MM.1S (cell line): ENCODE measurements at regions not wholly inside any gene's neighbourhood (a gene's known extent, or its start where the extent isn't known, plus 50 kb on each side); places are given as distances from the start of the nearest gene placed in this dataset.

Experiments
- DNase-seq: peaks from one replicate; pipeline ENCODE4 v3.0.0-alpha.2; 2015
- H2AFZ ChIP-seq: fragments of 300-600 bp; sonication (generic); 2 replicates; pipeline ENCODE4 v1.6.0; 2016; ENCODE audit warnings: antibody characterized with exemption, low read length
- H3F3A ChIP-seq: fragments of 300-600 bp; sonication (generic); 2 replicates; pipeline ENCODE4 v1.6.1; 2016; ENCODE audit warnings: mild to moderate bottlenecking, antibody characterized with exemption, low read length, moderate library complexity, mixed read lengths; ENCODE audit not compliant: insufficient read depth
- H3K27ac ChIP-seq: fragments of 300-600 bp; sonication (generic); 2 replicates; pipeline ENCODE4 v1.5.1; 2016; ENCODE audit warnings: mild to moderate bottlenecking, low read length
- H3K27me3 ChIP-seq: fragments of 300-600 bp; sonication (generic); replicated peaks from 2 replicates; pipeline ENCODE4 v1.6.0; 2016; ENCODE audit warnings: low read length; ENCODE audit not compliant: insufficient read depth
- H3K36me3 ChIP-seq: fragments of 300-600 bp; sonication (generic); replicated peaks from 2 replicates; pipeline ENCODE4 v1.6.1; 2016; ENCODE audit warnings: mild to moderate bottlenecking, low read length, mixed read lengths; ENCODE audit not compliant: insufficient read depth
- H3K4me1 ChIP-seq: fragments of 300-600 bp; sonication (generic); 2 replicates; pipeline ENCODE4 v1.6.1; 2016; ENCODE audit warnings: low read length, mixed read lengths
- H3K4me2 ChIP-seq: fragments of 300-600 bp; sonication (generic); 2 replicates; pipeline ENCODE4 v1.6.0; 2016; ENCODE audit warnings: low read depth, low read length
- H3K4me3 ChIP-seq: fragments of 300-600 bp; sonication (generic); 2 replicates; pipeline ENCODE4 v1.5.1; 2016; ENCODE audit warnings: low read length, mixed read lengths
- H3K79me2 ChIP-seq: fragments of 300-600 bp; sonication (generic); 2 replicates; pipeline ENCODE4 v1.6.1; 2016; ENCODE audit warnings: mixed run types, low read length, mixed read lengths
- H3K9ac ChIP-seq: fragments of 300-600 bp; sonication (generic); 2 replicates; pipeline ENCODE4 v1.6.1; 2016; ENCODE audit warnings: low read length, mixed read lengths
- H3K9me2 ChIP-seq: fragments of 300-600 bp; sonication (generic); replicated peaks from 2 replicates; pipeline ENCODE4 v1.6.1; 2016; ENCODE audit warnings: mild to moderate bottlenecking, low read length, mixed read lengths; ENCODE audit not compliant: insufficient read depth
- H3K9me3 ChIP-seq: fragments of 300-600 bp; sonication (generic); replicated peaks from 2 replicates; pipeline ENCODE4 v1.6.1; 2016; ENCODE audit warnings: mild to moderate bottlenecking, low read length, mixed read lengths; ENCODE audit not compliant: insufficient read depth
- H4K20me1 ChIP-seq: fragments of 300-600 bp; sonication (generic); 2 replicates; pipeline ENCODE4 v1.6.1; 2016; ENCODE audit warnings: mild to moderate bottlenecking, low read length, moderate library complexity, mixed read lengths; ENCODE audit not compliant: insufficient read depth
- EZH2 ChIP-seq: fragments of 300-600 bp; sonication (generic); optimal IDR thresholded peaks from 2 replicates; pipeline ENCODE3; 2017; ENCODE audit warnings: low read depth, mild to moderate bottlenecking, antibody characterized with exemption, low read length, mixed read lengths
- EZH2phosphoT487 ChIP-seq: fragments of 300-600 bp; sonication (generic); IDR thresholded peaks from 2 replicates; pipeline ENCODE4 v1.6.1; 2018; ENCODE audit warnings: antibody characterized with exemption, low read length
- TF ChIP-seq, protein P1 (sequence below): fragments of 300-600 bp; sonication (generic); IDR thresholded peaks from 2 replicates; pipeline ENCODE4 v1.5.1; 2016; ENCODE audit warnings: antibody characterized with exemption, low read length, mixed read lengths

DNA sequence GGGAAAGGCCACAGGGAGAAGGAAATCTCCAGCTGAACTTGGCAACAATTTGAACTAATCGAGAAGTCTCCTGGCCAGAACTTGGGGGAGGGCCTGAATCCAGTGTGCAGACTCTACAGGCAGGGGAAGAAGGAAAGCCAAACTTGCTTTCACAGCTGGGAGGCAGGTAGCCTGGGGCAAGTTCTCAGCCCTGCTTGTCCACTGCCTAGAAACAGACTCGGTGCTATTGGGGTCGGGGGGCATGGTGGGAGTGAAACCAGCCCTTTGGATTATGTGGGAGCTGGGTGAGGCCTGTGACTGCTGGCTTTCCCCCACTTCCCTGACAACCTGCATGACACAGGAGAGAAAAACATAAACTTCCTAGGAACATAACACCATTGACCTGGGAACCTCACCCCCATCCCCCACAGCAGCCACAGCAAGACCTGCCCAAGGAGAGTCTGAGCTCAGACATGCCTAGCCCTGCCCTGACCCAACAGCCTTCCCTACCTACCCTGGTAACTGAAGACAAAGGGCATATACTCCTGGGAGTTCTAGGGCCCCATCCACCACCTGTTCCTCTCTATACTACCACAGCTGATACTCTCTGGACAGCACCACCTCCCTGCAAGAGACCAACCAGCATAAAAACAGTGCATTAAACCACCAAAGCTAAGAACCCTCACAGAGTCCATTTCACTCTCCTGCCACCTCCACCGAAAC is 103.7 kb upstream of the MNS1 start:
- Histone ChIP-seq H3K36me3 (no peaks in the 10 kb centered on the region), H4K20me1 (no peaks in the 10 kb centered on the region), H3K79me2 (no peaks in the 10 kb centered on the region), H3K9ac (no peak overlapping the region), H3K27ac (no peak overlapping the region), H3K4me3 (no peak overlapping the region), H3K4me1 (no peaks in the 10 kb centered on the region), H3K4me2 (no peak overlapping the region), H2AFZ (no peak overlapping the region), H3F3A (no peaks in the 10 kb centered on the region), H3K27me3 (no peaks in the 10 kb centered on the region), H3K9me2 (no peaks in the 10 kb centered on the region), H3K9me3 (no peaks in the 10 kb centered on the region)
- DNase-seq: no peak
- TF ChIP-seq EZH2phosphoT487 (no peak), EZH2 (no peak)
- TF ChIP-seq, protein P1, sequence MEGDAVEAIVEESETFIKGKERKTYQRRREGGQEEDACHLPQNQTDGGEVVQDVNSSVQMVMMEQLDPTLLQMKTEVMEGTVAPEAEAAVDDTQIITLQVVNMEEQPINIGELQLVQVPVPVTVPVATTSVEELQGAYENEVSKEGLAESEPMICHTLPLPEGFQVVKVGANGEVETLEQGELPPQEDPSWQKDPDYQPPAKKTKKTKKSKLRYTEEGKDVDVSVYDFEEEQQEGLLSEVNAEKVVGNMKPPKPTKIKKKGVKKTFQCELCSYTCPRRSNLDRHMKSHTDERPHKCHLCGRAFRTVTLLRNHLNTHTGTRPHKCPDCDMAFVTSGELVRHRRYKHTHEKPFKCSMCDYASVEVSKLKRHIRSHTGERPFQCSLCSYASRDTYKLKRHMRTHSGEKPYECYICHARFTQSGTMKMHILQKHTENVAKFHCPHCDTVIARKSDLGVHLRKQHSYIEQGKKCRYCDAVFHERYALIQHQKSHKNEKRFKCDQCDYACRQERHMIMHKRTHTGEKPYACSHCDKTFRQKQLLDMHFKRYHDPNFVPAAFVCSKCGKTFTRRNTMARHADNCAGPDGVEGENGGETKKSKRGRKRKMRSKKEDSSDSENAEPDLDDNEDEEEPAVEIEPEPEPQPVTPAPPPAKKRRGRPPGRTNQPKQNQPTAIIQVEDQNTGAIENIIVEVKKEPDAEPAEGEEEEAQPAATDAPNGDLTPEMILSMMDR: no peak

DNA sequence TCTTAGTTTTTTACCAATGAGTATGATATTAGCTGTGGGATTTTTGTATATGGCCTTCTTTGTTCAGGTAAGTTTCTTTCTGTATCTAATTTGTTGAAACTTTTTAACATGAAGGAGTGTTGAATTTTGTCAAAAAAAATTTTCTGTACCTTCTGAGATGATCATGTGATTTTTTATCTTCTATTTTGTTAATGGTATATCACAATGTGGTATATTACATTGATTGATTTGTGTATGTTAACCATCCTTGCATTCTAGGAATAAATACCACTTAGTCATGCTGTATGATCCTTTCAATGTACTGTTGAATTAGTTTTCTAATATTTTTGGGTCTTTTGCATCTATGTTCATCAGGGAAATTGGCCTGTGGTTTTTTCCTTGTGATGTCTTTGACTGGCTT is 92.5 kb upstream of the MNS1 start:
- H3K79me2 ChIP-seq: no peaks in the 10 kb centered on the region
- no peak overlapping the region for H3K4me2 ChIP-seq
- H3F3A ChIP-seq: no peaks in the 10 kb centered on the region
- no peaks in the 10 kb centered on the region for H3K9me3 ChIP-seq
- H3K4me3 ChIP-seq: no peak overlapping the region
- H3K9me2 ChIP-seq: no peaks in the 10 kb centered on the region
- no peak overlapping the region for H2AFZ ChIP-seq
- H3K9ac ChIP-seq: no peak overlapping the region
- H3K27ac ChIP-seq: no peak overlapping the region
- no peaks in the 10 kb centered on the region for H3K36me3 ChIP-seq
- TF ChIP-seq EZH2 (no peak), EZH2phosphoT487 (no peak)
- TF ChIP-seq, protein P1: no peak
- H4K20me1 ChIP-seq: no peaks in the 10 kb centered on the region
- DNase-seq: no peak
- no peaks in the 10 kb centered on the region for H3K27me3 ChIP-seq
- H3K4me1 ChIP-seq: no peaks in the 10 kb centered on the region

DNA sequence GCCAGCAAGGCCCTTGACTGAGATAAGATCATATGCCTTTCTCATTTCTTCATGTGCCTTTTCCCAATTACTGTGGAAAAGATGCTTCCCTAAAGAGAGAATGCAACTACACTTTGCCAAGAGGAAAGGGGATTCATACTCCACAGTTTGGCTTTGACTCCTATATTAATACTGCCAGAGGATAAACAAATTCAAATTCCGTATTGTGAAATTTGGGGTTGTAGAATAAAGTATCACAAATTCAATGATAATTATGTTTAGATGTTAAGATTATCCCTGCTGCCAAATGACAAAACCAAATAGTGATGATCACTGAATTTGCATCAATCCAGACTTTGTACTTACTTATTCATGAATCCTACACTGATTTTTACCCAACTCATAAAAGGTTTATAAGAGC is 88.5 kb upstream of the MNS1 start:
- Histone ChIP-seq H3F3A (no peaks in the 10 kb centered on the region), H3K27me3 (no peaks in the 10 kb centered on the region), H3K27ac (no peak overlapping the region), H3K4me1 (no peaks in the 10 kb centered on the region), H3K4me3 (no peak overlapping the region), H2AFZ (no peak overlapping the region), H3K9me3 (no peaks in the 10 kb centered on the region), H3K9ac (no peak overlapping the region), H3K9me2 (no peaks in the 10 kb centered on the region), H3K36me3 (no peaks in the 10 kb centered on the region), H3K79me2 (no peaks in the 10 kb centered on the region), H4K20me1 (no peaks in the 10 kb centered on the region), H3K4me2 (no peak overlapping the region)
- TF ChIP-seq EZH2phosphoT487 (no peak), EZH2 (no peak)
- TF ChIP-seq, protein P1: no peak
- no peak for DNase-seq
